OCI-LY3 (cell line): ENCODE measurements at regions not wholly inside any gene's neighbourhood (a gene's known extent, or its start where the extent isn't known, plus 50 kb on each side); places are given as distances from the start of the nearest gene placed in this dataset.

Experiments
- EZH2phosphoT487 ChIP-seq: fragments of 200-600 bp; shearing (Covaris generic); IDR thresholded peaks from 2 replicates; pipeline ENCODE4 v1.6.1; 2018; ENCODE audit warnings: antibody characterized with exemption, mixed run types, low read depth
- TF ChIP-seq, protein P1 (sequence below): fragments of 200-600, 300-600 bp; sonication (generic); IDR thresholded peaks from 2 replicates; pipeline ENCODE4 v1.5.1; 2014; ENCODE audit warnings: antibody characterized with exemption, low read length, low read depth

DNA sequence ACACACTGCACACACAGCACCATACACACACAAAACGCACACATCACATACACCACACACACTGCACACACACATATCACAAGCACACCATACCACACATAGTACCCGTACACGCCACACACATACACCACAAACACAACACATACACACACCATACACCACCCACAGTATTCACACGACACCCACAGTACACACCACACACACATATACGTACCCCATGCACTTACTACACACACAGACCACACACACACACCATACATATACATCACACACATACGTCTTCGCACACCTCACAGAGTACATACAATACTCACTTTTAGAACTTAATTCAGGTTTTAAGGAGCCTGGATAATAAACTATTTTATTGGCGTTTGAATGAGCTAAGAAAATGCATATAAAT lies 1805.3 kb upstream of the DEFB115 start:
- TF ChIP-seq, protein P1, sequence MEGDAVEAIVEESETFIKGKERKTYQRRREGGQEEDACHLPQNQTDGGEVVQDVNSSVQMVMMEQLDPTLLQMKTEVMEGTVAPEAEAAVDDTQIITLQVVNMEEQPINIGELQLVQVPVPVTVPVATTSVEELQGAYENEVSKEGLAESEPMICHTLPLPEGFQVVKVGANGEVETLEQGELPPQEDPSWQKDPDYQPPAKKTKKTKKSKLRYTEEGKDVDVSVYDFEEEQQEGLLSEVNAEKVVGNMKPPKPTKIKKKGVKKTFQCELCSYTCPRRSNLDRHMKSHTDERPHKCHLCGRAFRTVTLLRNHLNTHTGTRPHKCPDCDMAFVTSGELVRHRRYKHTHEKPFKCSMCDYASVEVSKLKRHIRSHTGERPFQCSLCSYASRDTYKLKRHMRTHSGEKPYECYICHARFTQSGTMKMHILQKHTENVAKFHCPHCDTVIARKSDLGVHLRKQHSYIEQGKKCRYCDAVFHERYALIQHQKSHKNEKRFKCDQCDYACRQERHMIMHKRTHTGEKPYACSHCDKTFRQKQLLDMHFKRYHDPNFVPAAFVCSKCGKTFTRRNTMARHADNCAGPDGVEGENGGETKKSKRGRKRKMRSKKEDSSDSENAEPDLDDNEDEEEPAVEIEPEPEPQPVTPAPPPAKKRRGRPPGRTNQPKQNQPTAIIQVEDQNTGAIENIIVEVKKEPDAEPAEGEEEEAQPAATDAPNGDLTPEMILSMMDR: no peak
- no peak for TF ChIP-seq EZH2phosphoT487
